Aorta (tissue), 5 donors: ENCODE measurements at regions not wholly inside any gene's neighbourhood (a gene's known extent, or its start where the extent isn't known, plus 50 kb on each side); places are given as distances from the start of the nearest gene placed in this dataset.

Experiments
- ATAC-seq: fragments of 200-7000 bp; cut with Tn5 transposase; one replicate; pipeline ENCODE4 v1.9.1; 2022; ENCODE audit warnings: moderate library complexity; ENCODE audit not compliant: low FRiP score
- DNase-seq, 2 donors: peaks; one replicate each; pipeline ENCODE4 v3.0.0-alpha.2; 2020
- H3K27ac ChIP-seq, 2 donors: one replicate each; pipeline ENCODE4 v1.5.1; 2013; ENCODE audit warnings: low read length in 2 of 2, mild to moderate bottlenecking in 2 of 2, moderate library complexity in 2 of 2, control low read depth in 1 of 2, inconsistent platforms in 1 of 2, low read depth in 1 of 2
- H3K27me3 ChIP-seq, 2 donors: one replicate each; pipeline ENCODE4 v1.6.1; 2013; ENCODE audit warnings: control low read depth in 1 of 2, low read length in 1 of 2, mild to moderate bottlenecking in 1 of 2, moderate library complexity in 1 of 2; ENCODE audit not compliant: insufficient read depth in 2 of 2, control insufficient read depth in 1 of 2
- H3K36me3 ChIP-seq, 2 donors: one replicate each; pipeline ENCODE4 v1.6.1; 2013; ENCODE audit warnings: control low read depth in 1 of 2, low read length in 1 of 2, mild to moderate bottlenecking in 1 of 2; ENCODE audit not compliant: insufficient read depth in 2 of 2, control insufficient read depth in 1 of 2
- H3K4me1 ChIP-seq, 2 donors: one replicate each; pipeline ENCODE4 v1.6.1; 2013; ENCODE audit warnings: low read length in 2 of 2, control low read depth in 1 of 2, mild to moderate bottlenecking in 1 of 2, moderate library complexity in 1 of 2; ENCODE audit not compliant: insufficient read depth in 2 of 2, control insufficient read depth in 1 of 2
- H3K4me3 ChIP-seq, 2 donors: one replicate each; pipeline ENCODE4 v1.5.1; 2013; ENCODE audit warnings: low read length in 2 of 2, control low read depth in 1 of 2, mild to moderate bottlenecking in 1 of 2
- H3K9me3 ChIP-seq: one replicate; pipeline ENCODE4 v1.6.1; 2013; ENCODE audit warnings: mild to moderate bottlenecking, low read length; ENCODE audit not compliant: control insufficient read depth
- WGBS, 2 donors: extraction: QIAGEN DNeasy Blood & Tissue Kit; methylation state at CpG; one replicate each; pipeline ENCODE4 v1.1.7; 2013; 5-methylcytosine and 5-hydroxymethylcytosine counted together
- intact Hi-C, 2 donors: fragments of 100-400 bp; cut with DNase I; formaldehyde crosslinking; loops; one replicate each; pipeline versions ENCODE4 v1.14.2 to v1.15.0; 2022
- donor health status: healthy with polysubstance abuse.
- donor health status: Bipolar disorder and iron deficiency.
- donor health status: DM: no; HTN: no; CAD: no.
- donor health status: DM: no; HTN: no; CAD: no.
- donor health status: DM: yes; HTN: yes; CAD: no.

GRCh38 chr2:100755441-100755840, 64.5 kb upstream of the NPAS2 start:
- Histone ChIP-seq H3K9me3 (no peaks in the 10 kb centered on the region), H3K4me3 (no peak overlapping the region), H3K4me1 (peaks cover 5 to 13% of the 10 kb centered on the region in 2 donors), H3K36me3 (no peaks in the 10 kb centered on the region), H3K27ac (no peak overlapping the region), H3K27me3 (no peaks in the 10 kb centered on the region)
- intact Hi-C loops = no loop called here
- ATAC-seq = no peak
- WGBS, 2 donors = 22 to 35% methylated on average over 2 of the region's 2 CpGs
- DNase-seq = no peak

GRCh38 chr2:100756704-100757103, 63.2 kb upstream of the NPAS2 start:
- H3K9me3 ChIP-seq = no peaks in the 10 kb centered on the region
- ATAC-seq = no peak
- H3K27ac ChIP-seq = no peak overlapping the region
- H3K27me3 ChIP-seq = no peaks in the 10 kb centered on the region
- intact Hi-C loops = no loop called here
- no peak overlapping the region for H3K4me3 ChIP-seq
- peaks cover 5 to 13% of the 10 kb centered on the region in 2 donors for H3K4me1 ChIP-seq
- WGBS, 2 donors = 4 to 10% methylated on average over 1 of the region's 1 CpG
- no peaks in the 10 kb centered on the region for H3K36me3 ChIP-seq
- no peak for DNase-seq

- ATAC-seq (peak; percentile 40), DNase-seq (no peak)
- WGBS, 2 donors = 82 to 85% methylated on average over 6 of the region's 6 CpGs
- Histone ChIP-seq H3K4me3 (no peak overlapping the region), H3K36me3 (no peaks in the 10 kb centered on the region), H3K4me1 (peaks cover 5 to 13% of the 10 kb centered on the region in 2 donors), H3K27me3 (no peaks in the 10 kb centered on the region), H3K27ac (no peak overlapping the region), H3K9me3 (no peaks in the 10 kb centered on the region)
- intact Hi-C loops = no loop called here
Measured at GRCh38 chr2:100757621-100758394, 62.1 kb upstream of the NPAS2 start.

- WGBS, 2 donors = 87 to 91% methylated on average over 4 of the region's 4 CpGs
- Histone ChIP-seq H3K4me3 (no peak overlapping the region), H3K36me3 (no peaks in the 10 kb centered on the region), H3K27me3 (no peaks in the 10 kb centered on the region), H3K9me3 (no peaks in the 10 kb centered on the region), H3K4me1 (peaks cover 0 to 2% of the 10 kb centered on the region in 2 donors), H3K27ac (no peak overlapping the region)
- intact Hi-C loops = no loop called here
- no peak for ATAC-seq
- DNase-seq = no peak
Measured at GRCh38 chr2:100759901-100760300, 60.0 kb upstream of the NPAS2 start.

GRCh38 chr2:100761365-100761764, 58.6 kb upstream of the NPAS2 start:
- Histone ChIP-seq H3K4me1 (no peaks in the 10 kb centered on the region), H3K9me3 (no peaks in the 10 kb centered on the region), H3K27me3 (no peaks in the 10 kb centered on the region), H3K4me3 (no peak overlapping the region), H3K27ac (no peak overlapping the region), H3K36me3 (no peaks in the 10 kb centered on the region)
- 93 to 100% methylated on average over 1 of the region's 1 CpG for WGBS, 2 donors
- DNase-seq (no peak), ATAC-seq (no peak)
- intact Hi-C loops = no loop called here

GRCh38 chr2:100764430-100764829, 55.5 kb upstream of the NPAS2 start:
- Histone ChIP-seq H3K36me3 (no peaks in the 10 kb centered on the region), H3K4me1 (no peaks in the 10 kb centered on the region), H3K27ac (no peak overlapping the region), H3K27me3 (no peaks in the 10 kb centered on the region), H3K4me3 (no peak overlapping the region), H3K9me3 (no peaks in the 10 kb centered on the region)
- DNase-seq (no peak), ATAC-seq (no peak)
- WGBS, 2 donors = 97 to 99% methylated on average over 2 of the region's 2 CpGs
- intact Hi-C loops = no loop called here

- ATAC-seq (no peak), DNase-seq (no peak)
- 4 to 11% methylated on average over 4 of the region's 4 CpGs for WGBS, 2 donors
- no peak overlapping the region for H3K4me3 ChIP-seq
- H3K9me3 ChIP-seq = no peaks in the 10 kb centered on the region
- no peaks in the 10 kb centered on the region for H3K27me3 ChIP-seq
- no peaks in the 10 kb centered on the region for H3K4me1 ChIP-seq
- no peak overlapping the region for H3K27ac ChIP-seq
- intact Hi-C loops = no loop called here
- no peaks in the 10 kb centered on the region for H3K36me3 ChIP-seq
Measured at GRCh38 chr2:100765481-100765880, 54.5 kb upstream of the NPAS2 start.

GRCh38 chr2:100766256-100766655, 53.7 kb upstream of the NPAS2 start:
- no peak overlapping the region for H3K27ac ChIP-seq
- H3K36me3 ChIP-seq = no peaks in the 10 kb centered on the region
- DNase-seq = no peak
- ATAC-seq = no peak
- H3K4me1 ChIP-seq = no peaks in the 10 kb centered on the region
- WGBS, 2 donors = 84 to 86% methylated on average over 6 of the region's 6 CpGs
- no peaks in the 10 kb centered on the region for H3K27me3 ChIP-seq
- intact Hi-C loops = no loop called here
- no peak overlapping the region for H3K4me3 ChIP-seq
- H3K9me3 ChIP-seq = no peaks in the 10 kb centered on the region

GRCh38 chr2:100766806-100767205, 53.1 kb upstream of the NPAS2 start:
- H3K27me3 ChIP-seq = no peaks in the 10 kb centered on the region
- intact Hi-C loops = no loop called here
- no peak overlapping the region for H3K4me3 ChIP-seq
- H3K36me3 ChIP-seq = no peaks in the 10 kb centered on the region
- no peak overlapping the region for H3K27ac ChIP-seq
- H3K4me1 ChIP-seq = no peaks in the 10 kb centered on the region
- 0 to 4% methylated on average over 3 of the region's 3 CpGs for WGBS, 2 donors
- DNase-seq = no peak
- no peaks in the 10 kb centered on the region for H3K9me3 ChIP-seq
- ATAC-seq = no peak
